ENCODE measurements at regions not wholly inside any gene's neighbourhood (a gene's known extent, or its start where the extent isn't known, plus 50 kb on each side); places are given as distances from the start of the nearest gene placed in this dataset.

DNA sequence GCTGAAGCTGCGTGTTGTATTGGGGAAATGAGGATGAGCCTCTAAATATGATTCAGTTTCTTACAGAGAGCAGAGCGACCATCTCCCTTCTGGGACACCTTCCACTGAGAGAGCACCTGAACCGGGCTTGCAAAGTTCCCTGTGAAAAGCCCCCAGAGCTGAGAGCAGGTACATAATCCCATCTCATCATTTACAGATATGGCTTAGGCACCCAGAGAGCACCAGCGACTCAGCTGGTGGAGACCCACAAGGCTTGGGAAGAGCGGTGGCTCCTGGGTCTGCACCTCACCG is 324.3 kb upstream of the IRX4 start:
- no peak overlapping the region for H4K5ac ChIP-seq (ENCODE audit: insufficient read length, low read depth, low read length)
- no peaks in the 10 kb centered on the region for H3K9me3 ChIP-seq (ENCODE audit: insufficient read depth in 2 of 2, low read depth in 1 of 2, low read length in 1 of 2)
- no peak overlapping the region for H3K18ac ChIP-seq (ENCODE audit: extremely low read depth, low read length)
- H4K91ac ChIP-seq (replicated peaks; ENCODE audit: insufficient read length, low read length) = no peak overlapping the region
- FAIRE-seq = no peak
- no peak overlapping the region for H2BK120ac ChIP-seq (replicated peaks; ENCODE audit: low read depth, low read length)
- H3K79me2 ChIP-seq (ENCODE audit: control insufficient read depth in 1 of 2, insufficient read depth in 2 of 2, low read length in 2 of 2) = no peaks in the 10 kb centered on the region
- H4K8ac ChIP-seq (ENCODE audit: extremely low read depth, insufficient read depth, low read length) = 0 out of 2 replicates have a peak overlapping the region, but pooled peaks have one; percentile 20
- no peak overlapping the region for H3K27ac ChIP-seq (ENCODE audit: low read depth, low read length)
- ChIA-PET CTCF (ENCODE audit: partially characterized antibody) (interaction anchor here (0.9 to 2.5 kb wide), 5 partner anchors 10 to 479 kb away, joined by 3 to 5 read pairs (median 4); no protein-coding TSS in a partner anchor), POLR2A (ENCODE audit: partially characterized antibody) (no interaction called here)
- no peaks in the 10 kb centered on the region for H3K79me1 ChIP-seq (ENCODE audit: low read depth, low read length)
- H3K56ac ChIP-seq (replicated peaks; ENCODE audit: insufficient read length, low read depth, low read length) = no peak overlapping the region
- H2BK20ac ChIP-seq (ENCODE audit: low read length) = no peak overlapping the region
- no peak overlapping the region for H3K23ac ChIP-seq (ENCODE audit: insufficient read length)
- no peak overlapping the region for H3K14ac ChIP-seq (ENCODE audit: insufficient read length)
- H3K4ac ChIP-seq (replicated peaks; ENCODE audit: insufficient read length, low read depth, low read length) = no peak overlapping the region
- H2BK5ac ChIP-seq (ENCODE audit: low read depth, low read length) = no peak overlapping the region
- H3K23me2 ChIP-seq (ENCODE audit: low read depth, low read length) = no peaks in the 10 kb centered on the region
- no peak overlapping the region for H2BK15ac ChIP-seq (ENCODE audit: low read length)
- no peaks in the 10 kb centered on the region for H4K20me1 ChIP-seq (replicated peaks in 1 of 2; ENCODE audit: control insufficient read depth in 1 of 2, insufficient read depth in 2 of 2, low read length in 2 of 2)
- H3K36me3 ChIP-seq (ENCODE audit: control insufficient read depth in 2 of 4, insufficient read depth in 4 of 4, low read length in 3 of 4) = no peaks in the 10 kb centered on the region
- H3K4me2 ChIP-seq (ENCODE audit: insufficient read depth in 1 of 2, low read depth in 2 of 2, low read length in 2 of 2) = no peak overlapping the region
- H3K4me3 ChIP-seq (ENCODE audit: extremely low read depth in 1 of 4, insufficient read depth in 2 of 4, low read depth in 3 of 4, low read length in 4 of 4) = no peak overlapping the region
- H3K27me3 ChIP-seq (replicated peaks in 1 of 4; ENCODE audit: control insufficient read depth in 3 of 4, extremely low read depth in 1 of 4, insufficient read depth in 3 of 4, low read length in 3 of 4) = no peaks in the 10 kb centered on the region; a peak in 2 of 7 replicates
- H2AK5ac ChIP-seq (ENCODE audit: low read depth, low read length) = no peak overlapping the region
- H3K9ac ChIP-seq (replicated peaks in 1 of 4; ENCODE audit: extremely low read depth in 1 of 4, low read depth in 3 of 4, low read length in 3 of 4) = no peak overlapping the region
- WGBS, 2 experiments (ENCODE audit: extremely low coverage in 1 of 2, insufficient coverage in 1 of 2, insufficient read length in 1 of 2, insufficient replicate concordance in 2 of 2, low coverage in 1 of 2, low lambda C conversion rate in 2 of 2, missing lambda C conversion rate in 1 of 2) = 91% methylated on average over 6 of the region's 6 CpGs; no CpG with 5 or more reads in 1 of the 2 experiments
- H2BK12ac ChIP-seq (ENCODE audit: low read depth, low read length) = peak overlapping the region; percentile 75; the same call in 1 of the 2 replicates
- H2AFZ ChIP-seq (ENCODE audit: low read length) = no peak overlapping the region
- DNase-seq (ENCODE audit: low read depth in 1 of 2, low spot score in 2 of 2) = no peak
- TF ChIP-seq TAF7 (optimal IDR thresholded peaks at IDR 0.05; ENCODE audit: borderline replicate concordance, low read depth, low read length) (no peak), SUZ12 (IDR thresholded peaks at IDR 0.05; ENCODE audit: low read length) (no peak), HDAC2 (IDR thresholded peaks at IDR 0.05; ENCODE audit: borderline replicate concordance in 1 of 2, low read depth in 2 of 2, low read length in 2 of 2) (no peak), TAF1 (IDR thresholded peaks at IDR 0.05; ENCODE audit: low read depth, low read length) (no peak), CHD1 (IDR thresholded peaks at IDR 0.05; ENCODE audit: low read depth, low read length) (no peak), RAD21 (IDR thresholded peaks at IDR 0.05 in 1 of 2, conservative IDR thresholded peaks at IDR 0.05 in 1 of 2; ENCODE audit: low read depth in 2 of 2, low read length in 2 of 2) (no peak)
- TF ChIP-seq, protein P1, sequence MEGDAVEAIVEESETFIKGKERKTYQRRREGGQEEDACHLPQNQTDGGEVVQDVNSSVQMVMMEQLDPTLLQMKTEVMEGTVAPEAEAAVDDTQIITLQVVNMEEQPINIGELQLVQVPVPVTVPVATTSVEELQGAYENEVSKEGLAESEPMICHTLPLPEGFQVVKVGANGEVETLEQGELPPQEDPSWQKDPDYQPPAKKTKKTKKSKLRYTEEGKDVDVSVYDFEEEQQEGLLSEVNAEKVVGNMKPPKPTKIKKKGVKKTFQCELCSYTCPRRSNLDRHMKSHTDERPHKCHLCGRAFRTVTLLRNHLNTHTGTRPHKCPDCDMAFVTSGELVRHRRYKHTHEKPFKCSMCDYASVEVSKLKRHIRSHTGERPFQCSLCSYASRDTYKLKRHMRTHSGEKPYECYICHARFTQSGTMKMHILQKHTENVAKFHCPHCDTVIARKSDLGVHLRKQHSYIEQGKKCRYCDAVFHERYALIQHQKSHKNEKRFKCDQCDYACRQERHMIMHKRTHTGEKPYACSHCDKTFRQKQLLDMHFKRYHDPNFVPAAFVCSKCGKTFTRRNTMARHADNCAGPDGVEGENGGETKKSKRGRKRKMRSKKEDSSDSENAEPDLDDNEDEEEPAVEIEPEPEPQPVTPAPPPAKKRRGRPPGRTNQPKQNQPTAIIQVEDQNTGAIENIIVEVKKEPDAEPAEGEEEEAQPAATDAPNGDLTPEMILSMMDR (IDR thresholded peaks at IDR 0.05; ENCODE audit: control extremely low read depth in 1 of 3, insufficient read depth in 1 of 3, low read depth in 1 of 3, low read length in 3 of 3) = no peak
- peaks cover 0 to 6% (median 4%) of the 10 kb centered on the region in 4 experiments; a peak in 4 of 7 replicates for H3K4me1 ChIP-seq (replicated peaks in 1 of 4; ENCODE audit: control insufficient read depth in 3 of 4, insufficient read depth in 4 of 4, low read length in 3 of 4)

Data from H1 (cell line).